PC-9 (cell line): ENCODE measurements at regions not wholly inside any gene's neighbourhood (a gene's known extent, or its start where the extent isn't known, plus 50 kb on each side); places are given as distances from the start of the nearest gene placed in this dataset.

Source experiments
- BruUV-seq: library from RNA; stranded (reverse); fragments of 400-500 nt; replicated peaks from 2 replicates; lab custom pipeline; 2021; lab: Mats Ljungman, UMichigan
- CTCF ChIA-PET: fragments of 300-600 bp; sonication (Branson Sonifier 250); formaldehyde crosslinking; loops from one replicate; lab custom pipeline; 2022; ENCODE audit warnings: antibody characterized with exemption; lab: Charles Lee
- POLR2A ChIA-PET: fragments of 300-600 bp; sonication (Branson Sonifier 250); formaldehyde crosslinking; loops from one replicate; lab custom pipeline; 2022; ENCODE audit warnings: antibody characterized with exemption; ENCODE audit not compliant: unreplicated experiment; lab: Charles Lee
- DNase-seq, 2 experiments: peaks; one replicate each; pipeline versions ENCODE4 v3.0.0 to v3.0.0-alpha.2; 2015 to 2022; ENCODE audit warnings: mixed read lengths in 1 of 2
- H2AFZ ChIP-seq: fragments of 200-600 bp; sonication (generic); 2 replicates; pipeline ENCODE4 v1.8.1; 2017; ENCODE audit warnings: antibody characterized with exemption
- H3F3A ChIP-seq: fragments of 200-600 bp; sonication (generic); 2 replicates; pipeline ENCODE4 v1.8.1; 2017; ENCODE audit warnings: antibody characterized with exemption, mild to moderate bottlenecking, low read depth; ENCODE audit not compliant: insufficient read depth
- H3K27ac ChIP-seq: fragments of 200-600 bp; sonication (generic); 2 replicates; pipeline ENCODE4 v1.6.1; 2016; ENCODE audit warnings: mixed run types
- H3K27me3 ChIP-seq: fragments of 200-600 bp; sonication (generic); 2 replicates; pipeline ENCODE4 v1.6.1; 2016; ENCODE audit warnings: low read depth, mixed run types; ENCODE audit not compliant: insufficient read depth
- H3K36me3 ChIP-seq: fragments of 200-600 bp; sonication (generic); 2 replicates; pipeline ENCODE4 v1.6.1; 2016; ENCODE audit warnings: low read depth, mixed run types
- H3K4me1 ChIP-seq: fragments of 200-600 bp; sonication (generic); replicated peaks from 2 replicates; pipeline ENCODE4 v1.6.1; 2016; ENCODE audit warnings: mixed run types; ENCODE audit not compliant: insufficient read depth
- H3K4me2 ChIP-seq: fragments of 200-600 bp; sonication (generic); 2 replicates; pipeline ENCODE4 v1.6.1; 2017; ENCODE audit warnings: mixed run types
- H3K4me3 ChIP-seq: fragments of 200-600 bp; sonication (generic); 2 replicates; pipeline ENCODE4 v1.6.1; 2016; ENCODE audit warnings: mixed run types
- H3K79me2 ChIP-seq: fragments of 200-600 bp; sonication (generic); 2 replicates; pipeline ENCODE4 v1.6.1; 2017; ENCODE audit warnings: low read depth, mixed run types
- H3K9me2 ChIP-seq: fragments of 200-600 bp; sonication (generic); 2 replicates; pipeline ENCODE4 v1.8.1; 2017; ENCODE audit warnings: mild to moderate bottlenecking; ENCODE audit not compliant: insufficient read depth
- H3K9me3 ChIP-seq: fragments of 200-600 bp; sonication (generic); 2 replicates; pipeline ENCODE4 v1.8.1; 2016; ENCODE audit warnings: low read depth; ENCODE audit not compliant: insufficient read depth
- H4K20me1 ChIP-seq: fragments of 200-600 bp; sonication (generic); 2 replicates; pipeline ENCODE4 v1.8.1; 2017; ENCODE audit not compliant: insufficient read depth
- CTCF ChIP-seq: fragments of 200-600 bp; sonication (generic); conservative IDR thresholded peaks from 2 replicates; pipeline ENCODE4 v1.6.1; 2017; ENCODE audit warnings: mixed run types, antibody characterized with exemption, mild to moderate bottlenecking, moderate library complexity
- EZH2 ChIP-seq: fragments of 200-600 bp; sonication (generic); IDR thresholded peaks from 2 replicates; pipeline ENCODE4 v1.8.0; 2017; ENCODE audit warnings: antibody characterized with exemption, low read depth
- intact Hi-C: fragments of 100-400 bp; cut with micrococcal nuclease; formaldehyde crosslinking; loops from one replicate; pipeline ENCODE4 v1.10.0; 2022; ENCODE audit not compliant: unreplicated experiment

DNA sequence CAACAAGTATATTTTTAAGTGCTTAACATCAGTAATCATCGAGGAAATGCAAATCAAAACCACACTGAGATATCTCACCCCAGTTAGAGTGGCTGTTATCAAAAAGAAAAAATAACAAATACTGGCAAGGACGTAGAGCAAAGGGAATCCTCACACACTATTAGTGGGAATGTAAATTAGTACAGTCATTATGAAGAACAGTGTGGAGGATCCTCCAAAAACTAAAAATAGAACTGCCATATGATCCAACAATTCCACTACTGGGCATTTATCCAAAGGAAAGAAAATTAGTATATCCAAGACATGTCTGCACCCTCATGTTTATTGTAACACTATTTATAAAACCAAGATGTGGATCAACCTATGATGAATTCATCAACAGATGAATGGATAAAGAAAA lies 149.0 kb upstream of the PWP1 start:
- no TSS peak for BruUV-seq
- ChIA-PET POLR2A (no interaction called here), CTCF (no interaction called here)
- Histone ChIP-seq H3K27me3 (no peaks in the 10 kb centered on the region), H3K27ac (no peak overlapping the region), H3K4me1 (peaks cover 6% of the 10 kb centered on the region), H3K9me2 (no peaks in the 10 kb centered on the region), H3K9me3 (no peaks in the 10 kb centered on the region), H3F3A (no peaks in the 10 kb centered on the region), H3K36me3 (no peaks in the 10 kb centered on the region), H2AFZ (no peak overlapping the region), H4K20me1 (no peaks in the 10 kb centered on the region), H3K4me2 (no peak overlapping the region), H3K4me3 (no peak overlapping the region), H3K79me2 (no peaks in the 10 kb centered on the region)
- no peak for DNase-seq
- intact Hi-C loops = no loop called here
- TF ChIP-seq EZH2 = no peak
- TF ChIP-seq CTCF = no peak

- Histone ChIP-seq H3K4me2 (no peak overlapping the region), H3K27me3 (no peaks in the 10 kb centered on the region), H3K36me3 (no peaks in the 10 kb centered on the region), H3K27ac (no peak overlapping the region), H2AFZ (no peak overlapping the region), H3K9me3 (no peaks in the 10 kb centered on the region), H3K79me2 (no peaks in the 10 kb centered on the region), H3K9me2 (no peaks in the 10 kb centered on the region), H3K4me3 (no peak overlapping the region), H3K4me1 (peaks cover 6% of the 10 kb centered on the region), H3F3A (no peaks in the 10 kb centered on the region), H4K20me1 (no peaks in the 10 kb centered on the region)
- no TSS peak for BruUV-seq
- no peak for DNase-seq
- no peak for TF ChIP-seq EZH2
- TF ChIP-seq CTCF = no peak
- ChIA-PET CTCF (no interaction called here), POLR2A (no interaction called here)
- intact Hi-C loops = no loop called here
Observed at GRCh38 chr12:107537464-107538119, 148.0 kb upstream of the PWP1 start.

- intact Hi-C loops = no loop called here
- TF ChIP-seq CTCF (no peak), EZH2 (no peak)
- H2AFZ ChIP-seq = no peak overlapping the region
- H3K27ac ChIP-seq = no peak overlapping the region
- H3K4me2 ChIP-seq = no peak overlapping the region
- H3K36me3 ChIP-seq = no peaks in the 10 kb centered on the region
- H3F3A ChIP-seq = no peaks in the 10 kb centered on the region
- H3K4me3 ChIP-seq = no peak overlapping the region
- no peaks in the 10 kb centered on the region for H4K20me1 ChIP-seq
- no peaks in the 10 kb centered on the region for H3K9me3 ChIP-seq
- BruUV-seq = no TSS peak
- H3K27me3 ChIP-seq = no peaks in the 10 kb centered on the region
- DNase-seq = peak in 1 of 2 experiments; percentile 72
- no peaks in the 10 kb centered on the region for H3K9me2 ChIP-seq
- H3K79me2 ChIP-seq = no peaks in the 10 kb centered on the region
- ChIA-PET POLR2A (interaction anchor here (0.5 to 0.6 kb wide), 2 partner anchors 234 to 584 kb away, joined by 3 read pairs; partner anchors contain the start of gene TMEM263), CTCF (no interaction called here)
- H3K4me1 ChIP-seq = peaks cover 6% of the 10 kb centered on the region
Observed at GRCh38 chr12:107539196-107539939, 146.2 kb upstream of the PWP1 start.
